ENCODE measurements at regions not wholly inside any gene's neighbourhood (a gene's known extent, or its start where the extent isn't known, plus 50 kb on each side); places are given as distances from the start of the nearest gene placed in this dataset.

GRCh38 chr11:122418032-122418431, 237.5 kb upstream of the UBASH3B start:
- TF ChIP-seq POLR2A (IDR thresholded peaks at IDR 0.05): no peak
- TF ChIP-seq CTCF (IDR thresholded peaks at IDR 0.05 in 8 of 11, conservative IDR thresholded peaks at IDR 0.05 in 3 of 11): no peak
